PC-3 (cell line): ENCODE measurements at regions not wholly inside any gene's neighbourhood (a gene's known extent, or its start where the extent isn't known, plus 50 kb on each side); places are given as distances from the start of the nearest gene placed in this dataset.

Experiments
- ATAC-seq: fragments of 200-7000 bp; cut with Tn5 transposase; 2 replicates; pipeline ENCODE4 v1.9.1; 2020; ENCODE audit warnings: mild to moderate bottlenecking, moderate library complexity
- BruUV-seq: library from RNA; stranded (reverse); fragments of 400-500 nt; replicated peaks from 2 replicates; lab custom pipeline; 2021; lab: Mats Ljungman, UMichigan
- CTCF ChIA-PET: fragments of 300-600 bp; sonication (Branson Sonifier 250); formaldehyde crosslinking; loops from one replicate; lab custom pipeline; 2022; ENCODE audit warnings: antibody characterized with exemption; lab: Charles Lee
- POLR2A ChIA-PET: fragments of 300-600 bp; sonication (Branson Sonifier 250); formaldehyde crosslinking; loops from one replicate; lab custom pipeline; 2022; ENCODE audit warnings: antibody characterized with exemption; ENCODE audit not compliant: unreplicated experiment; lab: Charles Lee
- DNase-seq: peaks from one replicate; pipeline ENCODE4 v3.0.0-alpha.2; 2015
- H2AFZ ChIP-seq: fragments of 300-600 bp; sonication (generic); 2 replicates; pipeline ENCODE4 v1.6.0; 2016; ENCODE audit warnings: antibody characterized with exemption, low read length
- H3F3A ChIP-seq: fragments of 300-600 bp; sonication (generic); one replicate; pipeline ENCODE4 v1.6.0; 2017; ENCODE audit warnings: antibody characterized with exemption, low read length, control low read depth, mild to moderate bottlenecking; ENCODE audit not compliant: unreplicated experiment
- H3K27ac ChIP-seq: fragments of 300-600 bp; sonication (generic); 2 replicates; pipeline ENCODE4 v1.5.1; 2016; ENCODE audit warnings: mild to moderate bottlenecking, low read length
- H3K27me3 ChIP-seq: fragments of 300-600 bp; sonication (generic); 2 replicates; pipeline ENCODE4 v1.6.1; 2016; ENCODE audit warnings: low read length, mixed read lengths
- H3K36me3 ChIP-seq: fragments of 300-600 bp; sonication (generic); 2 replicates; pipeline ENCODE4 v1.6.1; 2016; ENCODE audit warnings: low read depth, mixed run types, low read length, mixed read lengths
- H3K4me1 ChIP-seq: fragments of 300-600 bp; sonication (generic); 2 replicates; pipeline ENCODE4 v1.5.1; 2016; ENCODE audit warnings: low read length; ENCODE audit not compliant: insufficient read depth
- H3K4me2 ChIP-seq: fragments of 300-600 bp; sonication (generic); 2 replicates; pipeline ENCODE4 v1.6.0; 2016; ENCODE audit warnings: low read length
- H3K4me3 ChIP-seq: fragments of 300-600 bp; sonication (generic); 2 replicates; pipeline ENCODE4 v1.5.1; 2016; ENCODE audit warnings: mild to moderate bottlenecking, low read length, mixed read lengths
- H3K79me2 ChIP-seq: fragments of 300-600 bp; sonication (generic); 2 replicates; pipeline ENCODE4 v1.6.1; 2017; ENCODE audit warnings: low read length, mixed read lengths
- H3K9ac ChIP-seq: fragments of 300-600 bp; sonication (generic); 2 replicates; pipeline ENCODE4 v1.6.0; 2016; ENCODE audit warnings: mild to moderate bottlenecking, low read length
- H3K9me2 ChIP-seq: fragments of 300-600 bp; sonication (generic); replicated peaks from 2 replicates; pipeline ENCODE4 v1.6.1; 2016; ENCODE audit warnings: mixed run types, low read length, mixed read lengths
- H3K9me3 ChIP-seq: fragments of 300-600 bp; sonication (generic); 2 replicates; pipeline ENCODE4 v1.6.1; 2016; ENCODE audit warnings: low read length, mixed read lengths
- H4K20me1 ChIP-seq: fragments of 300-600 bp; sonication (generic); 2 replicates; pipeline ENCODE4 v1.6.1; 2016; ENCODE audit warnings: low read length, mixed read lengths
- EZH2 ChIP-seq: fragments of 300-600 bp; sonication (generic); IDR thresholded peaks from one replicate; pipeline ENCODE4 v1.6.1; 2017; ENCODE audit warnings: antibody characterized with exemption, mild to moderate bottlenecking, low read length; ENCODE audit not compliant: unreplicated experiment
- EZH2phosphoT487 ChIP-seq: fragments of 300-600 bp; sonication (generic); IDR thresholded peaks from 2 replicates; pipeline ENCODE4 v1.6.1; 2018; ENCODE audit warnings: mild to moderate bottlenecking, antibody characterized with exemption, low read length, borderline replicate concordance
- intact Hi-C: fragments of 100-400 bp; cut with micrococcal nuclease; formaldehyde crosslinking; loops from 2 replicates; pipeline ENCODE4 v1.9.0; 2023
- TF ChIP-seq, protein P1 (sequence below): fragments of 300-600 bp; sonication (generic); conservative IDR thresholded peaks from 2 replicates; pipeline ENCODE4 v1.5.1; 2017; ENCODE audit warnings: antibody characterized with exemption, low read depth, mild to moderate bottlenecking, low read length

DNA sequence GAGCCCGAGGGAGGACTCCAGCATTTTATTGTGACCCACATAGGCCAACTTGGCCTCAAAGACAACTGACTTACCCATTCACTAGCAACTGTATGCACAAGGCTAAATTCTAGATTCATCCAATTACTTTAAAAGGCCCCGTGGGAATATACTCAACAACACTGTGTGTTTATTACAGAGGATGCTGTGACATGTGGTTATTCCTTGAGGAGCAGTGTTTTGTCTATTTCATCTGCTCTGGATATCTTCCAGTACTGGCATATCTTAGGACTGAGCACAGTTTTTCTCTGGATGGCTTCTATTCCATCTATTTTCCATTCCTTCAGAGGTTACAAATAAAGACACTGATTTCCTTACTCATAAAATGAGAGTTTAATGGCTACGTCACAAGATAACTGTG lies 87.2 kb upstream of the KRAS start:
- H3K9me2 ChIP-seq, result no peaks in the 10 kb centered on the region
- POLR2A ChIA-PET, result no interaction called here
- intact Hi-C loops, result no loop called here

DNA sequence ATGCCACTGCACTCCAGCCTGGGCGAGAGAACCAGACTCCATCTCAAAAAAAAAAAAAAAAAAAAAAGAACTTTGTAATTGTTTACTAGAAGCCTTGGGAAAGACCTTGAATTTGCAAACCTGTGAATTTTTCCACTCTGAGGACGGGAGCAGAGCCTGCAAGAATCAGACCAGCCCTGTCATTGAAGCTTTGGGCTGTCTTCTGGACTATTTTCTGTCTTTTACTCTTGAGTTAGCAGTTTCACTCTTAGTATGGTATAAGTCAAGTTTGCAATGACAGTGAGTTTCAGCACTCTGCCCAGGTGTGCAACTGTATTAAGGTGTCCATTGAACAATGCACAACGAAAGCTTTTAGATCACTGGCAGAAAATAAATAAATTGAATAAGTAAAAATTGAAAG lies 81.4 kb upstream of the KRAS start:
- POLR2A ChIA-PET, result no interaction called here
- Histone ChIP-seq H3K4me1 (0 out of 2 replicates have a peak, but pooled peaks cover 8% of the 10 kb centered on the region), H3F3A (no peaks in the 10 kb centered on the region), H2AFZ (no peak overlapping the region), H4K20me1 (no peaks in the 10 kb centered on the region), H3K36me3 (no peaks in the 10 kb centered on the region), H3K4me2 (no peak overlapping the region), H3K4me3 (no peak overlapping the region), H3K9ac (no peak overlapping the region), H3K9me2 (no peaks in the 10 kb centered on the region), H3K79me2 (no peaks in the 10 kb centered on the region), H3K9me3 (no peaks in the 10 kb centered on the region), H3K27me3 (peaks cover 40% of the 10 kb centered on the region), H3K27ac (no peak overlapping the region)
- DNase-seq (no peak), ATAC-seq (no peak)
- BruUV-seq, result no TSS peak
- TF ChIP-seq, protein P1, sequence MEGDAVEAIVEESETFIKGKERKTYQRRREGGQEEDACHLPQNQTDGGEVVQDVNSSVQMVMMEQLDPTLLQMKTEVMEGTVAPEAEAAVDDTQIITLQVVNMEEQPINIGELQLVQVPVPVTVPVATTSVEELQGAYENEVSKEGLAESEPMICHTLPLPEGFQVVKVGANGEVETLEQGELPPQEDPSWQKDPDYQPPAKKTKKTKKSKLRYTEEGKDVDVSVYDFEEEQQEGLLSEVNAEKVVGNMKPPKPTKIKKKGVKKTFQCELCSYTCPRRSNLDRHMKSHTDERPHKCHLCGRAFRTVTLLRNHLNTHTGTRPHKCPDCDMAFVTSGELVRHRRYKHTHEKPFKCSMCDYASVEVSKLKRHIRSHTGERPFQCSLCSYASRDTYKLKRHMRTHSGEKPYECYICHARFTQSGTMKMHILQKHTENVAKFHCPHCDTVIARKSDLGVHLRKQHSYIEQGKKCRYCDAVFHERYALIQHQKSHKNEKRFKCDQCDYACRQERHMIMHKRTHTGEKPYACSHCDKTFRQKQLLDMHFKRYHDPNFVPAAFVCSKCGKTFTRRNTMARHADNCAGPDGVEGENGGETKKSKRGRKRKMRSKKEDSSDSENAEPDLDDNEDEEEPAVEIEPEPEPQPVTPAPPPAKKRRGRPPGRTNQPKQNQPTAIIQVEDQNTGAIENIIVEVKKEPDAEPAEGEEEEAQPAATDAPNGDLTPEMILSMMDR, result no peak
- no peak for TF ChIP-seq EZH2phosphoT487
- CTCF ChIA-PET, result no interaction called here
- intact Hi-C loops, result no loop called here

More for the DNA sequence above, 87.2 kb upstream of the KRAS start:
- Histone ChIP-seq H3K4me3 (no peak overlapping the region), H4K20me1 (no peaks in the 10 kb centered on the region), H3K79me2 (no peaks in the 10 kb centered on the region), H2AFZ (no peak overlapping the region), H3K36me3 (no peaks in the 10 kb centered on the region), H3K9me3 (no peaks in the 10 kb centered on the region), H3F3A (no peaks in the 10 kb centered on the region), H3K27me3 (peaks cover 2% of the 10 kb centered on the region; the same call in 1 of the 2 replicates), H3K4me2 (no peak overlapping the region), H3K4me1 (0 out of 2 replicates have a peak, but pooled peaks cover 8% of the 10 kb centered on the region), H3K9ac (no peak overlapping the region), H3K27ac (no peak overlapping the region)
- CTCF ChIA-PET, result no interaction called here
- no peak for ATAC-seq
- TF ChIP-seq, protein P1, result no peak
- TF ChIP-seq EZH2phosphoT487 (no peak), EZH2 (no peak)
- no peak for DNase-seq
- BruUV-seq, result no TSS peak

DNA sequence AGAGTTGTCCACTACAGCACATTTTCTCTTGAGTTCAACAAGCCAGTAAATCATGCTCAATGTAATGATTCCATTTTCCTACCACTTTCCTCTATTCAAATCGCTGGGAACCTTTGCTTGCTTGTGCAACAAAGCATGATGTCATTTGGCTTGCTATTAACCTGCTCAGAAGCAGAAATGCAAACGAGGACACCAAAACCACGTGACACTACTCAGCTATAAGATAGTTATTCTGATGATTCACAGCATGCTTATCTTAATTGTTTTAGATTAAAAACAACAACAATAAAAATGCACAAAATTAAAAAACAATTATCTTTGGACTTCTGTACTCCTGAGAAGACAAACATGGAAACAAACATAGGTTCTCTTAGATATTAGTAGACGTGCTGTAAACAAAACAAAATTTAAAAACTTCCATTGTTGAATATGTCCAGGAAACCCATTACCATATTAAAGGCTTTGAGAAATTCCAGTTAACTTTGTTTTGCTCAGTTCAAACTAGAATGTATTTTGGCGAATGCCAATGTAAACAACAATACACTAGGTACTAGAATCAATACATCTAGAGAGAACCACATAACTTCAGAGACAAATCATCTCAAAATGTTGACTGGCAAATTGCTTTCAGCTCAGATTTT lies 77.5 kb upstream of the KRAS start:
- H3K36me3 ChIP-seq, result no peaks in the 10 kb centered on the region
- H3K4me3 ChIP-seq, result no peak overlapping the region
- ATAC-seq (no peak), DNase-seq (no peak)
- no peaks in the 10 kb centered on the region for H3K9me2 ChIP-seq
- H4K20me1 ChIP-seq, result no peaks in the 10 kb centered on the region
- no peak overlapping the region for H2AFZ ChIP-seq
- no peaks in the 10 kb centered on the region for H3F3A ChIP-seq
- ChIA-PET CTCF (no interaction called here), POLR2A (interaction anchor here (0.6 kb wide), 2 partner anchors 11 to 30 kb away, joined by 3 to 5 read pairs; no protein-coding TSS in a partner anchor)
- TF ChIP-seq EZH2phosphoT487, result no peak
- TF ChIP-seq EZH2, result no peak
- TF ChIP-seq, protein P1, result no peak
- H3K79me2 ChIP-seq, result no peaks in the 10 kb centered on the region
- H3K9ac ChIP-seq, result no peak overlapping the region
- no peak overlapping the region for H3K27ac ChIP-seq
- H3K4me2 ChIP-seq, result no peak overlapping the region
- no peaks in the 10 kb centered on the region for H3K9me3 ChIP-seq
- intact Hi-C loops, result no loop called here
- H3K27me3 ChIP-seq, result peaks cover 52% of the 10 kb centered on the region
- BruUV-seq, result no TSS peak
- H3K4me1 ChIP-seq, result no peaks in the 10 kb centered on the region
